ENCODE measurements at regions not wholly inside any gene's neighbourhood (a gene's known extent, or its start where the extent isn't known, plus 50 kb on each side); places are given as distances from the start of the nearest gene placed in this dataset.

DNA sequence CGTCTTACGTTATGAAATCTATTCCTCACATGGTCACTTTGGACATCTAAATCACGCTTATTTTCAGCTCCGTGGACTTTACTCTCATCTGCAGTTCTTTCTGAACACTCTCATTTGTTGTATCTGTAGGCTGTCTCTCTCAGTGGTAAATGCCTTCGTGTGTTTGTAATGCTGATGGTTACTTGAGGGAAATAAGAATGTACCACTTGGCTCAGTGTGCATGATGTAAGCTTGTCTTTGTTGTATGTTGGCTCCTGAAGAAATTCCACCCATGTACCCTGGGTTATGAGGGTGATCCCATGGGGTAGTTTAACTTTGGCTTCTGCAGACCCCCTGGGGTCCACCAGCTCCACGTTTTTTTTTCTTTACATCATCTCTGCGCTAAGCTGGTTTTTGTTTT is 378.4 kb downstream of the SETD4 start:
- TF ChIP-seq, protein P1, sequence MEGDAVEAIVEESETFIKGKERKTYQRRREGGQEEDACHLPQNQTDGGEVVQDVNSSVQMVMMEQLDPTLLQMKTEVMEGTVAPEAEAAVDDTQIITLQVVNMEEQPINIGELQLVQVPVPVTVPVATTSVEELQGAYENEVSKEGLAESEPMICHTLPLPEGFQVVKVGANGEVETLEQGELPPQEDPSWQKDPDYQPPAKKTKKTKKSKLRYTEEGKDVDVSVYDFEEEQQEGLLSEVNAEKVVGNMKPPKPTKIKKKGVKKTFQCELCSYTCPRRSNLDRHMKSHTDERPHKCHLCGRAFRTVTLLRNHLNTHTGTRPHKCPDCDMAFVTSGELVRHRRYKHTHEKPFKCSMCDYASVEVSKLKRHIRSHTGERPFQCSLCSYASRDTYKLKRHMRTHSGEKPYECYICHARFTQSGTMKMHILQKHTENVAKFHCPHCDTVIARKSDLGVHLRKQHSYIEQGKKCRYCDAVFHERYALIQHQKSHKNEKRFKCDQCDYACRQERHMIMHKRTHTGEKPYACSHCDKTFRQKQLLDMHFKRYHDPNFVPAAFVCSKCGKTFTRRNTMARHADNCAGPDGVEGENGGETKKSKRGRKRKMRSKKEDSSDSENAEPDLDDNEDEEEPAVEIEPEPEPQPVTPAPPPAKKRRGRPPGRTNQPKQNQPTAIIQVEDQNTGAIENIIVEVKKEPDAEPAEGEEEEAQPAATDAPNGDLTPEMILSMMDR (IDR thresholded peaks at IDR 0.05; ENCODE audit: low read depth, low read length): no peak
- TF ChIP-seq, protein P2, sequence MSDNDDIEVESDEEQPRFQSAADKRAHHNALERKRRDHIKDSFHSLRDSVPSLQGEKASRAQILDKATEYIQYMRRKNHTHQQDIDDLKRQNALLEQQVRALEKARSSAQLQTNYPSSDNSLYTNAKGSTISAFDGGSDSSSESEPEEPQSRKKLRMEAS (IDR thresholded peaks at IDR 0.05; ENCODE audit: low read depth, low read length): no peak
- TF ChIP-seq POLR2A (IDR thresholded peaks at IDR 0.05; ENCODE audit: extremely low read depth, insufficient read length) (no peak), MYC (IDR thresholded peaks at IDR 0.05; ENCODE audit: low read depth, low read length) (no peak)
